ENCODE measurements at regions not wholly inside any gene's neighbourhood (a gene's known extent, or its start where the extent isn't known, plus 50 kb on each side); places are given as distances from the start of the nearest gene placed in this dataset.

DNA sequence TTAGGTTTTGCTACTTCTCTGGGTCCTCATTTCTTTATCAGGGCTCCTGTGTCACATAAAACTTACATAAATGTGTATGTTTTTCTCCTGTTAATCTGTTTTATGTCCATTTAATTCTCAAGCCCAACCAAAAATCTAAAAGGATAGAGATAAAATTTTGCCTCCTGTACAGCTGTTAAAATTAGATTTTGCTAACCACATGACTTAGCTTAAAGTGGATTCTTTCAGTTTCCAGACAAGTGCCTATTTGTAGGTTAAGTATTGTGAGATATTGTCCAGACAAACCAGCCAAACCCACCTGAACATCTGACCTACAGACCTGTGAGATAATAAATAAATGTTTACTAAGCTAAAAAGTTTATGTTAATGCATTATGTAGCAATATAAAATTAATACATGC lies 465.5 kb downstream of the SI start:
- Histone ChIP-seq H3K4me1 (ENCODE audit: insufficient read depth, low read length, poor library complexity, severe bottlenecking) (no peaks in the 10 kb centered on the region), H3K36me3 (ENCODE audit: insufficient read depth, low read length, poor library complexity, severe bottlenecking) (no peaks in the 10 kb centered on the region), H3K4me3 (ENCODE audit: low read depth, low read length, poor library complexity, severe bottlenecking) (no peak overlapping the region), H3K9me3 (ENCODE audit: low read depth, low read length, poor library complexity, severe bottlenecking) (no peaks in the 10 kb centered on the region), H3K27ac (ENCODE audit: low read depth, low read length, poor library complexity, severe bottlenecking) (no peak overlapping the region), H3K27me3 (replicated peaks; ENCODE audit: insufficient read depth, low read depth, low read length, poor library complexity) (no peaks in the 10 kb centered on the region)
- POLR2A ChIA-PET (ENCODE audit: low non-redundant PET) = no interaction called here
- intact Hi-C loops (cut with micrococcal nuclease; ENCODE audit: unreplicated experiment) = no loop called here
- TF ChIP-seq, protein P1, sequence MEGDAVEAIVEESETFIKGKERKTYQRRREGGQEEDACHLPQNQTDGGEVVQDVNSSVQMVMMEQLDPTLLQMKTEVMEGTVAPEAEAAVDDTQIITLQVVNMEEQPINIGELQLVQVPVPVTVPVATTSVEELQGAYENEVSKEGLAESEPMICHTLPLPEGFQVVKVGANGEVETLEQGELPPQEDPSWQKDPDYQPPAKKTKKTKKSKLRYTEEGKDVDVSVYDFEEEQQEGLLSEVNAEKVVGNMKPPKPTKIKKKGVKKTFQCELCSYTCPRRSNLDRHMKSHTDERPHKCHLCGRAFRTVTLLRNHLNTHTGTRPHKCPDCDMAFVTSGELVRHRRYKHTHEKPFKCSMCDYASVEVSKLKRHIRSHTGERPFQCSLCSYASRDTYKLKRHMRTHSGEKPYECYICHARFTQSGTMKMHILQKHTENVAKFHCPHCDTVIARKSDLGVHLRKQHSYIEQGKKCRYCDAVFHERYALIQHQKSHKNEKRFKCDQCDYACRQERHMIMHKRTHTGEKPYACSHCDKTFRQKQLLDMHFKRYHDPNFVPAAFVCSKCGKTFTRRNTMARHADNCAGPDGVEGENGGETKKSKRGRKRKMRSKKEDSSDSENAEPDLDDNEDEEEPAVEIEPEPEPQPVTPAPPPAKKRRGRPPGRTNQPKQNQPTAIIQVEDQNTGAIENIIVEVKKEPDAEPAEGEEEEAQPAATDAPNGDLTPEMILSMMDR (conservative IDR thresholded peaks at IDR 0.05; ENCODE audit: low read depth, low read length) = no peak
- no peak for TF ChIP-seq EZH2 (IDR thresholded peaks at IDR 0.05; ENCODE audit: borderline replicate concordance, low read depth, low read length, poor library complexity, severe bottlenecking)
- no peak for DNase-seq (ENCODE audit: low spot score)
- BruUV-seq (replicated peaks) = no TSS peak
- CTCF ChIA-PET = no interaction called here

DNA sequence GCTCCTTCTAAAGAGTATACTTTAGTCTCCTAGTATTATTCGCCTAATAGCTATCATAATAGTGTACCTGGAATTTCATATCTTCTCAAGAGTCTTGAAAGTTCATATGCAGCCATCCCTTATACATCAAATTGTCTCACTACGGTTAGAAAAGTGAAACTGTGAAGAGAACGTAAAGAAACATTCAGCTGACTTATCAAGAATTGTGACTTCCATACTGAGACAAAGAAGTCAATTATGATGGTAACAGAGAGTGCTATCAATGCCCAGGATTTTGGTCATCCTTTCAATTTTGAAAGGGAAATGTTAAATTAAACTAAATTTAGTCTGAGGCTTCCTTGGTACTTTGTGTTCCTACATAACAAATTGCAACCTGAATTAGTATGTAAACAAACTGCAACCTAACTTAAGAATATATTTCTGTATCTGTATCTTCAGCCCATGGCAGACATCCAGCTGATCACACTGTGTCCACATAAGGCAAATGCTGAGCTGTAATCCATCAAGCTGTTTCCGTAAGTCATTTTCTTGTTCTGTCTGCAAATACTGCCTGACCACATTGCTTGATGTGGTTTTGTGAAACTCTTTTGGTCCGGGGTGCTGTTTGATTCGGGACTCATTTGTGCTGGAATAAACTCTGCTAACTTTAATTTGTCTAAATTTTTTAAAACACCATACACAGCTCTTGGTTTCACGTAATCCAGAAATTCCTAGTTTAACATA lies 469.6 kb downstream of the SI start:
- Histone ChIP-seq H3K36me3 (ENCODE audit: insufficient read depth, low read length, poor library complexity, severe bottlenecking) (no peaks in the 10 kb centered on the region), H3K4me1 (ENCODE audit: insufficient read depth, low read length, poor library complexity, severe bottlenecking) (no peaks in the 10 kb centered on the region), H3K27ac (ENCODE audit: low read depth, low read length, poor library complexity, severe bottlenecking) (no peak overlapping the region), H3K4me3 (ENCODE audit: low read depth, low read length, poor library complexity, severe bottlenecking) (no peak overlapping the region), H3K27me3 (replicated peaks; ENCODE audit: insufficient read depth, low read depth, low read length, poor library complexity) (no peaks in the 10 kb centered on the region), H3K9me3 (ENCODE audit: low read depth, low read length, poor library complexity, severe bottlenecking) (no peaks in the 10 kb centered on the region)
- POLR2A ChIA-PET (ENCODE audit: low non-redundant PET) = no interaction called here
- no TSS peak for BruUV-seq (replicated peaks)
- TF ChIP-seq, protein P1 (conservative IDR thresholded peaks at IDR 0.05; ENCODE audit: low read depth, low read length) = no peak
- no peak for TF ChIP-seq EZH2 (IDR thresholded peaks at IDR 0.05; ENCODE audit: borderline replicate concordance, low read depth, low read length, poor library complexity, severe bottlenecking)
- CTCF ChIA-PET = no interaction called here
- intact Hi-C loops (cut with micrococcal nuclease; ENCODE audit: unreplicated experiment) = no loop called here
- no peak for DNase-seq (ENCODE audit: low spot score)

DNA sequence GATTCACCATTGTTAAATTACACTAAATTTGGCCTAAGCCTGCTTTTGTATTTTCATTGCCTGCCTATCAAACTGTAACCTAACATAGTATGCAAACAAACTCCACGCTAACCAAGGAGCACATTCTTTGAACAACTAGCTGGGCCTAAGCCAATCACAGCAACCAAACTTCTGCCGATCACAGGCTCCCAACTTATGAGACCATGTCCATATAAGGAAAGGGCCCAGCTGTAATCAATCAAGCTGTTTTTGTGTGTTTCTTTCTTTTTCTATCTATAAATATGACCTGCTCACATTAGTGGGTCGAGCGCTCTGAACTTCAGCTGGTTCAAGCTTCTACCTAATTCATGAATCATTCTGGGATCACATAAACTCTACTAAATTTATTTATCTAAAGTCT lies 473.6 kb downstream of the SI start:
- ChIA-PET CTCF (no interaction called here), POLR2A (ENCODE audit: low non-redundant PET) (no interaction called here)
- no TSS peak for BruUV-seq (replicated peaks)
- Histone ChIP-seq H3K27ac (ENCODE audit: low read depth, low read length, poor library complexity, severe bottlenecking) (no peak overlapping the region), H3K27me3 (replicated peaks; ENCODE audit: insufficient read depth, low read depth, low read length, poor library complexity) (no peaks in the 10 kb centered on the region), H3K4me1 (ENCODE audit: insufficient read depth, low read length, poor library complexity, severe bottlenecking) (no peaks in the 10 kb centered on the region), H3K9me3 (ENCODE audit: low read depth, low read length, poor library complexity, severe bottlenecking) (no peaks in the 10 kb centered on the region), H3K36me3 (ENCODE audit: insufficient read depth, low read length, poor library complexity, severe bottlenecking) (no peaks in the 10 kb centered on the region), H3K4me3 (ENCODE audit: low read depth, low read length, poor library complexity, severe bottlenecking) (no peak overlapping the region)
- TF ChIP-seq EZH2 (IDR thresholded peaks at IDR 0.05; ENCODE audit: borderline replicate concordance, low read depth, low read length, poor library complexity, severe bottlenecking) = no peak
- TF ChIP-seq, protein P1 (conservative IDR thresholded peaks at IDR 0.05; ENCODE audit: low read depth, low read length) = no peak
- intact Hi-C loops (cut with micrococcal nuclease; ENCODE audit: unreplicated experiment) = no loop called here
- no peak for DNase-seq (ENCODE audit: low spot score)

Data from A673 (cell line).